Stimulated activated CD8-positive, alpha-beta memory T cell treated with anti-CD3 and anti-CD28 coated beads, Interleukin-4, amount 100 ng/mL, for 1 hour (primary cell): ENCODE measurements at regions not wholly inside any gene's neighbourhood (a gene's known extent, or its start where the extent isn't known, plus 50 kb on each side); places are given as distances from the start of the nearest gene placed in this dataset.
"Not testable (repeated sequence)": the region's sequence is repeated elsewhere in the genome, so short reads cannot be mapped to it uniquely, and the experiment has no call there.

Source experiments
- DNase-seq, 2 donors: peaks; one replicate each; pipeline ENCODE4 v3.0.0-alpha.2; 2020; ENCODE audit warnings: low read depth in 2 of 2, low spot score in 1 of 2

- DNase-seq, result no peak
Observed at GRCh38 chr11:109926941-109927340, 166.3 kb upstream of the ZC3H12C start.

DNA sequence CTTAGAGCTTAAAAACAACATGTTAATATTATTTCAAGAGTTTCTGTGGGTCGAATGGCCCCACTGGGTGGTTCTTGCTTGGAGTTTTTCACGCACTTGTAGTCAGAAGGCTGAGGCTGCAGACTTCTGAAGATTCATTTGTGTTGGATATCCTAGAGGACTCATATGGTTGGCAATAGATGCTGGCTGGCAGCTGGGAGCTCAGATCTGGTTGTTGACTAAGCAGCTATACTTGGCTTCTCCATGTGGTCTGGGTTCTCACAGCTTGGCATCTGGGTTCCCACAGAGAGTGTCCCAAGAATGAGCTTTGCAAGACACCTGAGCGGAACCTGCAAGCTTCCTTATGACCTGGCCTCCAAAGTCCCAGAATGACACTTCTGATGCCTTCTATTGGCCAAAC lies 163.9 kb upstream of the ZC3H12C start:
- no peak for DNase-seq

DNA sequence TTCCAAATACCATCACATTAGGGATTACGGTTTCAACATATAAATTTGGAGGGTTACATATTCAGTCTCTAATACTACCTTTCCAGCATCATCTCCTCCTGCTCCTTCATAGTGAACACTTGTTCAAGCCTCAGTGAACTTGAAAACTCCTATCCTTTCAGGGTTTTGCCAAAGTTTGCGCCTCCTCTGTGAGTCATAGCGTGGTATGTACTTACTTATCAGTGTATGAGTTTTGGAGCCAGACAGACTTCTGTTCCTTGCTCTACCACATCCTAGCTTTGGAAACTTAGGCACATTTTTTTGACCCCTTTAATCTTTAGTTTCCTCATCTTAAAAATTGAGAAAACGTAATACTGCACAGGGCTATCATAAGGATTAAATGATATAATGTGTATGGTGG lies 160.1 kb upstream of the ZC3H12C start:
- DNase-seq, result no peak

DNA sequence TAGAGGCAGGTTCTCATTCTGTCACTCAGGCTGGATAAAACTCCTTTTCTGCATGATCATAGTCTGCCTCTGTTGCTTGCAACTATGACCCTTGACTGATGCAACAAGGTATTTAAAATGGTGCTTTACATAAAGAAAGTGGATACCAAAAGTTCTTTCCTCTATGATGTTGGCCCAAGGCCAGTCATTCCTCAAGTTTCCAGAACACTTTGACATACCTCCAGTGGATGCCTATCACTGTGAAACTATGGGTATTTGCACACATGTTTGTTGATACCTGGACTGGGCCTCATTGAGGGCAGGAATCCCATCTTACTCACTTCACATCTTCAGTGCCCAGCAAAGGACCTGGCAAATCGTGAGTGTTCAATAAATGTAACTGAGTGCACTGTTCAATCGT lies 159.0 kb upstream of the ZC3H12C start:
- no peak for DNase-seq

GRCh38 chr11:109936661-109937180 lies 156.5 kb upstream of the ZC3H12C start:
- DNase-seq, result no peak

GRCh38 chr11:109937968-109938367 lies 155.2 kb upstream of the ZC3H12C start:
- DNase-seq, result no peak

DNA sequence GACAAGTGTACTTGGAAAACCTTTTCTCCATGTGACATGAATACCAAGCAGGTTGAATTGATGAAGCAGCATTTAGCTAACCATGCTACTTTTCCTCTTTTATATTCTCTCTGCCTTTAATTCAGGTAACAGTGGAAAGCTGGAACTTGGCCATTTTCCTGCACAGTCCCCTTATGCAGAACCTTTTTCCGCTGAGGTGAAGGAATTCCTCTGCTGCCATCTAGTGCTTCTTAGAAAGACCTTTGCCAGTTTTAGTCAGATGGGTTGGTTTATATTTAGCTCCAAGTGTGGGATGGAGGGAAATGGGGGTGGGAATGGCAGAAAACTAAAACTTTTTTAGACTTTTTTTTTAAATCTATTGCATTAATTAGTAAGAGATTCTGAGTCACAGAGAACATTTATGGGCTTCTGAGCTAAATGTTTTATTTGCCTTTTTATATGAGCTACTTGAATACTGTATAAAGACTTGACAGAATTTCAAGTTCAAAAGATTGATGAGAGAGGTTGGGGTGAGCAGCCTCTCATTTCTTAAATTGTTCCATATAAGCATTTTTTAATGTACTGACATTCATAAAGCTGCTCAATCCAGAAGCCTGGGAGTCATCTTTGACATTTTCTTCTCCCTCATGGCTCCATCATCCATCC lies 153.9 kb upstream of the ZC3H12C start:
- no peak for DNase-seq

DNA sequence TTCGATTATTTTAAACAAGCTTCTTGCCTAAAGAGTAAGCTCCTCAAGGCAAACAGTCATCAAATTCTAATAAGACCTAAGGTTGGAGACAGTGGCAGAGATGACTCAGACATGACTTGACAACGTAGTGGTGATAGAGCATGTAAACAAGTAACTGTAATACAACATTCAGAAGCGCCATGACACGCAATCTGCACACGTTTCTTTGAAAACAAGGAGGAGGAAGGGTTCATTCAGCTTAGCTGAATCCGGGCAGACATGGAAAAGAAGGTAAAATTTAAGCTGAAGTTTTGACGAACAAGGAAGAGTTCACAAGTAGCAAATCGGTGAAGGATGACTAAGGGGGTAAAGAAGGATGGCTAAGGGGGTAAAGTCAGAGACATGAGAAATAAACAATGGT lies 152.4 kb upstream of the ZC3H12C start:
- DNase-seq, result no peak

- DNase-seq, result no peak
Observed at GRCh38 chr11:109945626-109946321, 147.4 kb upstream of the ZC3H12C start.

DNA sequence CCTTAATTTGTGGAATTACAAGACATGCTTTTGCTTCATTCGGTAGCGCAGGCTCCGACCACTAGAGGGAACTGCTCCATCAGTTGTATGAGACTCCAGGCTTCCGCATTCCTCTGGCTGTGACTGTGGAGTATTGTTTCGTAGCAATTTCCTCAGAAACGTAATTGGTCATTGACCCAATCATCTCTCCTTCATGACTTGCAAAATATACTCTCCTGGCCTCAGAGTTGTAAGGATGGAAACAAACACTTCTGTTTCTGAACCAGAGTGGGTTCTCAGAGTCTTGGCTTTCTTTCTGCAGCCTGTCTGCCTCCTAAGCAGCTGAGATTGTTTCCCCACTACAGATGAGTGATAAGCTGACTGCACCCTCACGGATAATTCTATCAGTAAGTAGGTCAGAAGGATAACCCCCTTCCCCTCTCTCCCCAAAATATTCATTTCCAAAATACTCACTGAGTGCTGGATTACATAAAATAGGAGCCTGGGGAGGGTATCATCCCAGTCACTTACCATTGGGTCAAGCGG lies 146.8 kb upstream of the ZC3H12C start:
- DNase-seq, result peak in 1 of 2 donors; percentile 3

GRCh38 chr11:109954534-109954933 lies 138.7 kb upstream of the ZC3H12C start:
- no peak for DNase-seq

- DNase-seq, result no peak
Observed at GRCh38 chr11:109956124-109956793, 136.9 kb upstream of the ZC3H12C start.

GRCh38 chr11:109957000-109957399 lies 136.2 kb upstream of the ZC3H12C start:
- no peak for DNase-seq

DNA sequence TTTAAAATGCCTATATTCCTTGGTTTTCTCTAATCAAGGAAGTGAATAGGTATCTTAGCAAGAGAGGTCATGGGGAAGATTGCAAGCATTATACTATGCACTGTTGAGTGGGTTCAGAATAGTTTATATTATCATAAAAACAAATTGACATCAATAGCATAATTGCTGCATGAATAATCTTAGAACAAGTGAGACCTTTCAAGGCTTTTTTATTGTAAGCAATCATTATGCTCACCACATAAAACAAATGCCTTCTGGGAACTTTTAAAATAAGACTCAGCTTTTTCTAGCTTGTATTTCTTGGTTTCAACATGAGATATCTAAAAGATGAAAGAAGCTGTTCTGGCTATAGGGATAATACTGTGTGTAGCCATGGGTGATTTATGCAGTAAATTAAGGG lies 135.6 kb upstream of the ZC3H12C start:
- DNase-seq, result no peak

DNA sequence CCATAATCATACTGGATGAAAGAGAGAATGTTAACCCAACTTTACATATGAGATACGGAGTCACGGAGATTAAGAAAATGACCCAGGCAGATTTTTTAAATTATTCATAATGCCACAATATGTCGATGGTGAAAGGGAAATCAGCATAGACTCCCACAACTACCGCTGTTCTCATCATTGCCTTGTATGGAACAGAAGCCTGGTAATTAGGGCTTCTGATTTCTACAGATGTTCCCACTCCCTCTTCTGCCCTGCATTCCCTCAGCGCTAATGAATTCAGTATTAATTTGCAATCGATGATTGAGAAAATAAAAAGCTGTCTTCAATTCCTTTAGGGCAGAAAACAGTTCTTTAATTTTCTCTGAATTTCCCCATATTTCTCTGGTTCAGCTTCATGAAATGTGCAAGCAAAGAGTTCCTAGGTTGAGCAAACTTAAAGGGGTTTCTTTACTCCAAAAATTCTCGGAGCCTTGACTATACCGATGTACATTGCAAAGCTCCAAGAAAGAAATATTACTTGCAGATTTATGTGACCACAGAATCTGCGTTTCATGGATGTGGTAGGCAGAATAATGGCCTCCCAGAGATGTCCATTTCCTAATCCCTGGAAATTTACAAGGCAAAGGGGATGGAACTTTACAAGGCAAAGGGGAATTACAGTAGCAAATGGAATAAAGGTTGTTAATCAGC lies 134.9 kb upstream of the ZC3H12C start:
- no peak for DNase-seq

GRCh38 chr11:109958821-109959166 lies 134.4 kb upstream of the ZC3H12C start:
- no peak for DNase-seq

- DNase-seq, result no peak
Observed at GRCh38 chr11:109960831-109961230, 132.4 kb upstream of the ZC3H12C start.

DNA sequence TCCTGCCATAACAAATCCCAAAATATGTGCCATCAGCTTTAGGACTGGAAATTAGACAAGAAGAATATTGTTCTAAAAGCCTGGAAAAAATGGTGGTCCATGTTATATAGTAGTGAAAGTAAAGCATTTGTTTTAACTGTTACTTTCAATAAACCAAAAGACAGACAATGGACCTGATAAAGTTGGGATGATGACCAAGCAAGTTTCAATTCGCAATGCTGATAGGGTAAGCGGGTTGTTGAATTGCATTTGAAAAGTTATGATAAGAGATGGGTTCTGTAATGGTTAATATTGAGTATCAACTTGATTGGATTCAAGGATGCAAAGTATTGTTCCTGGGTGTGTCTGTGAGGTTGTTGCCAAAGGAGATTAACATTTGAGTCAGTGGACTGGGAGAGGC lies 131.9 kb upstream of the ZC3H12C start:
- DNase-seq, result no peak

DNA sequence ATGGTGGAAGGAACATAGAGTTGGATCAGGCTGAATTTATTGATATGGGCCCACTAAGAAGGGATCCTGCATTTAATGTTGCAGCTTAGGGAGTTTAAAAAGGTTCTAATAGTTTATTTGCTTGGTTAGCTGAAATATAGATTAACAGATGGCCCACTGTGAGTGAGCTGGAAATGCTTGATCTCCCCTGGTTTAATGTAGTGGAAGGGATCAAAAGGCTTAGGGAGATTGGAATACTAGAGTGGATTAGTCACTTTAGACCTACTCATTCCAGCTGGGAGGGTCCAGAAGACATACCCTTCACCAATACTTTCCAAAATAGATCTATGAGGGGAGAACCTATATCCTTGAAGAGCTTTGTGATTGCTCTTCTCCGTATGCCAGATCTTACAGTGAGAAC lies 130.1 kb upstream of the ZC3H12C start:
- DNase-seq, result no peak

- no peak for DNase-seq
Observed at GRCh38 chr11:109964487-109964886, 128.7 kb upstream of the ZC3H12C start.

DNA sequence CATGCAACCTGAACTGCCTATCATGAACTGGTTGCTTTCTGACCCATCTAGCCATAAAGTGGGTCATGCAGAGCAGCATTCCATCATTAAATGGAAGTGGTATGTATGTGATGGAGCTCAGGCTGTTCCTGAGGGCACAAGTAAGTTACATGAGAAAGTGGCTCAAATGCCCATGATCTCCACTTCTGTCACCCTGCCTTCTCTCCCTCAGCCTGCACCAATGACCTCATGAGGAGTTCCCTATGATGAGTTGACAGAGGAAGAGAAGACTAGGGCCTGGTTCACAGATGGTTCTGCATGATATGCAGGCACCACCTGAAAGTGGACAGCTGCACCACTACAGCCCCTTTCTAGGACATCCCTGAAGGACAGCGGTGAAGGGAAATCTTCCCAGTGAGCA lies 127.7 kb upstream of the ZC3H12C start:
- not testable (repeated sequence) for DNase-seq

DNA sequence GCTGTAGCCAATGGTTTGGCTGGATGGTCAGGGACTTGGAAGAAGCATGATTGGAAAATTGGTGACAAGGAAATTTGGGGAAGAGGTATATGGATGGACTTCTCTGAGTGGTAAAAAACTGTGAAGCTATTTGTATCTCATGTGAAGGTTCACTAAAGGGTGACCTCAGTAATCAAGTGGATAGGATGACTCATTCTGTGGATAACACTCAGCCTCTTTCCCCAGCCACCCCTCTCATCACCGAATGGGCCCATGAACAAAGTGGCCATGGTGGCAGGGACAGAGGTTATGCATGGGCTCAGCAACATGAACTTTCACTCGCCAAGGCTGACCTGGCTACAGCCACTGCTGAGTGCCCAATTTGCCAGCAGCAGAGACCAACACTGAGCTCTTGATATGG lies 127.3 kb upstream of the ZC3H12C start:
- not testable (repeated sequence) for DNase-seq
